Spleen (tissue), 11 donors: ENCODE measurements at regions not wholly inside any gene's neighbourhood (a gene's known extent, or its start where the extent isn't known, plus 50 kb on each side); places are given as distances from the start of the nearest gene placed in this dataset.

Experiments used
- DNase-seq: peaks from one replicate; pipeline ENCODE4 v3.0.0-alpha.2; 2020
- H3K27ac ChIP-seq, 8 donors: fragments of 200-600 bp; sonication (generic) in 7 of 8; 1 replicate in 4 of 8; 2 replicates in 4 of 8; pipeline versions ENCODE4 v1.5.0 to v1.8.0; 2016 to 2021; ENCODE audit warnings: inconsistent platforms in 4 of 8, mild to moderate bottlenecking in 4 of 8, moderate library complexity in 1 of 8
- H3K27me3 ChIP-seq, 7 donors: fragments of 200-600 bp; sonication (generic) in 6 of 7; replicated peaks in 1 of 7; 1 replicate in 4 of 7; 2 replicates in 3 of 7; pipeline versions ENCODE4 v1.5.0 to v1.8.0; 2016 to 2021; ENCODE audit warnings: inconsistent platforms in 3 of 7, mild to moderate bottlenecking in 1 of 7
- H3K36me3 ChIP-seq, 6 donors: fragments of 200-600 bp; sonication (generic) in 5 of 6; 1 replicate in 4 of 6; 2 replicates in 2 of 6; pipeline versions ENCODE4 v1.5.0 to v1.8.0; 2016 to 2021; ENCODE audit warnings: inconsistent platforms in 2 of 6
- H3K4me1 ChIP-seq, 6 donors: fragments of 200-600 bp; sonication (generic) in 5 of 6; 1 replicate in 3 of 6; 2 replicates in 3 of 6; pipeline versions ENCODE4 v1.5.0 to v1.8.0; 2016 to 2021; ENCODE audit warnings: inconsistent platforms in 3 of 6
- H3K4me3 ChIP-seq, 8 donors: fragments of 200-600 bp; sonication (generic) in 7 of 8; 1 replicate in 4 of 8; 2 replicates in 4 of 8; pipeline versions ENCODE4 v1.5.0 to v1.8.0; 2016 to 2021; ENCODE audit warnings: inconsistent platforms in 4 of 8, mild to moderate bottlenecking in 4 of 8, moderate library complexity in 2 of 8
- H3K9me3 ChIP-seq, 8 donors: fragments of 200-600 bp; sonication (generic) in 7 of 8; 1 replicate in 4 of 8; 2 replicates in 4 of 8; pipeline versions ENCODE4 v1.5.0 to v1.8.0; 2016 to 2021; ENCODE audit warnings: inconsistent platforms in 4 of 8
- POLR2A ChIP-seq, 3 donors: fragments of 450-650 bp; IDR thresholded peaks; one replicate each; pipeline ENCODE4 v1.5.1; 2017; ENCODE audit warnings: antibody characterized with exemption in 3 of 3, mild to moderate bottlenecking in 1 of 3
- POLR2AphosphoS5 ChIP-seq, 3 donors: sonication (generic); formaldehyde crosslinking; IDR thresholded peaks; one replicate each; pipeline ENCODE4 v1.5.1; 2017; ENCODE audit warnings: antibody characterized with exemption in 3 of 3
- WGBS, 5 donors: extraction: QIAGEN DNeasy Blood & Tissue Kit in 3 of 5; methylation state at CpG; one replicate each; pipeline versions ENCODE4 v1.1.5 to v1.1.7; 2013 to 2018; 5-methylcytosine and 5-hydroxymethylcytosine counted together
- intact Hi-C: fragments of 100-400 bp; cut with DNase I; formaldehyde crosslinking; loops from one replicate; pipeline ENCODE4 v1.15.0; 2023; ENCODE audit warnings: low total_unique reads
- TF ChIP-seq, protein P1 (sequence below), 11 experiments: fragments of 200-600 bp in 7 of 11; fragments of 450-650 bp in 4 of 11; sonication (generic) in 4 of 11; IDR thresholded peaks in 8 of 11; conservative IDR thresholded peaks in 3 of 11; 1 replicate in 7 of 11; 2 replicates in 4 of 11; pipeline versions ENCODE4 v1.4.0 to v1.8.0; 2016 to 2021; ENCODE audit warnings: antibody characterized with exemption in 11 of 11, inconsistent platforms in 4 of 11, mild to moderate bottlenecking in 1 of 11
- donor health status: healthy with polysubstance abuse.
- donor health status: DM: no; HTN: no; CAD: no; lungs with moderate emphysema.
- donor health status: DM: no; HTN: no; CAD: no.
- donor health status: Bipolar disorder and iron deficiency.
- donor health status: healthy.
- donor health status: DM: no; HTN: no; CAD: no.
- donor health status: DM: yes; HTN: yes; CAD: no.

DNA sequence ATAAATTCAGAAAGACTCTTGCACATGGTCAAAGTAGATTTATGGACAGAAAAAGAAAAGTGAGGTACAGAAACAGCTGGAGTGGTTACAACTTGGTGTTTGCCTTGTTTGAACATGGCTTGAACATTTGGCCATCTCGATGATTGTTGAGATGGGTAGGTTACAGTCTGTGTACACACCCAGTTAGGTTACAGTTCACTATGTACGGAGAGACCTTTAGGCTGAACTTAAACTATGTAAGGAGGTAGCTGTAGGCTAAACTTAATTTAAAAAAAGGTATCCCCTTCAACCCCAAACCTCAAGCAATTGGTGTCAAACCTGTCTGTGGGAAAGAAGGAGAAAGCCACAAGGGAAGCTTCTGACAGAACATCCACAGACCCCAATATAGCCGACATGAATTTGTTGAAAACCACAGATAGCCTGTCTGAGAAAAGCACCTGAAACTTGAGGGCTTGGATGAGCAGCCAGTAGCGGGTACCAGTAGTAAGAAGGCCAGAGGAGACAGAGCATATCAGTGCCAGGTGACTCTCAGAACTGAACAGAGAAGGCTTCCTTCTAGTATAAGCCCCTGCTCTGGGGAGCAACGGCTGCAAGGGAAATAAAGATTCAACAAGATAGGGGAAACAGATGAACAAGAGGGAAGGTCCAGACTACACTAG is 247.9 kb upstream of the GALNTL6 start:
- Histone ChIP-seq H3K4me1 (no peaks in the 10 kb centered on the region), H3K27me3 (no peaks in the 10 kb centered on the region), H3K9me3 (no peaks in the 10 kb centered on the region), H3K36me3 (no peaks in the 10 kb centered on the region), H3K4me3 (no peak overlapping the region), H3K27ac (no peak overlapping the region)
- 51 to 68% (median 57%) methylated on average over 5 of the region's 5 CpGs for WGBS, 5 donors
- TF ChIP-seq POLR2A (IDR thresholded peaks at IDR 0.05): no peak
- no peak for TF ChIP-seq POLR2AphosphoS5 (IDR thresholded peaks at IDR 0.05)
- TF ChIP-seq, protein P1, sequence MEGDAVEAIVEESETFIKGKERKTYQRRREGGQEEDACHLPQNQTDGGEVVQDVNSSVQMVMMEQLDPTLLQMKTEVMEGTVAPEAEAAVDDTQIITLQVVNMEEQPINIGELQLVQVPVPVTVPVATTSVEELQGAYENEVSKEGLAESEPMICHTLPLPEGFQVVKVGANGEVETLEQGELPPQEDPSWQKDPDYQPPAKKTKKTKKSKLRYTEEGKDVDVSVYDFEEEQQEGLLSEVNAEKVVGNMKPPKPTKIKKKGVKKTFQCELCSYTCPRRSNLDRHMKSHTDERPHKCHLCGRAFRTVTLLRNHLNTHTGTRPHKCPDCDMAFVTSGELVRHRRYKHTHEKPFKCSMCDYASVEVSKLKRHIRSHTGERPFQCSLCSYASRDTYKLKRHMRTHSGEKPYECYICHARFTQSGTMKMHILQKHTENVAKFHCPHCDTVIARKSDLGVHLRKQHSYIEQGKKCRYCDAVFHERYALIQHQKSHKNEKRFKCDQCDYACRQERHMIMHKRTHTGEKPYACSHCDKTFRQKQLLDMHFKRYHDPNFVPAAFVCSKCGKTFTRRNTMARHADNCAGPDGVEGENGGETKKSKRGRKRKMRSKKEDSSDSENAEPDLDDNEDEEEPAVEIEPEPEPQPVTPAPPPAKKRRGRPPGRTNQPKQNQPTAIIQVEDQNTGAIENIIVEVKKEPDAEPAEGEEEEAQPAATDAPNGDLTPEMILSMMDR (IDR thresholded peaks at IDR 0.05 in 8 of 11, conservative IDR thresholded peaks at IDR 0.05 in 3 of 11): no peak
- intact Hi-C loops: no loop called here
- DNase-seq: no peak

GRCh38 chr4:171561419-171561818 is 251.8 kb upstream of the GALNTL6 start:
- WGBS, 5 donors: 70 to 85% (median 73%) methylated on average over 1 of the region's 1 CpG
- intact Hi-C loops: no loop called here
- DNase-seq: no peak
- no peaks in the 10 kb centered on the region for H3K27me3 ChIP-seq
- no peaks in the 10 kb centered on the region for H3K4me1 ChIP-seq
- no peak overlapping the region for H3K4me3 ChIP-seq
- no peaks in the 10 kb centered on the region for H3K9me3 ChIP-seq
- TF ChIP-seq POLR2A (IDR thresholded peaks at IDR 0.05) (no peak), POLR2AphosphoS5 (IDR thresholded peaks at IDR 0.05) (no peak)
- TF ChIP-seq, protein P1 (IDR thresholded peaks at IDR 0.05 in 8 of 11, conservative IDR thresholded peaks at IDR 0.05 in 3 of 11): no peak
- no peak overlapping the region for H3K27ac ChIP-seq
- H3K36me3 ChIP-seq: no peaks in the 10 kb centered on the region

GRCh38 chr4:171553961-171554360 is 259.2 kb upstream of the GALNTL6 start:
- TF ChIP-seq POLR2A (IDR thresholded peaks at IDR 0.05): no peak
- TF ChIP-seq POLR2AphosphoS5 (IDR thresholded peaks at IDR 0.05): no peak
- TF ChIP-seq, protein P1 (IDR thresholded peaks at IDR 0.05 in 8 of 11, conservative IDR thresholded peaks at IDR 0.05 in 3 of 11): no peak
- H3K27me3 ChIP-seq: no peaks in the 10 kb centered on the region
- no peak overlapping the region for H3K4me3 ChIP-seq
- H3K27ac ChIP-seq: no peak overlapping the region
- H3K9me3 ChIP-seq: no peaks in the 10 kb centered on the region
- WGBS, 5 donors: 82 to 89% (median 86%) methylated on average over 5 of the region's 5 CpGs
- no peaks in the 10 kb centered on the region for H3K4me1 ChIP-seq
- intact Hi-C loops: no loop called here
- DNase-seq: no peak
- H3K36me3 ChIP-seq: no peaks in the 10 kb centered on the region

GRCh38 chr4:171542640-171543039 is 270.6 kb upstream of the GALNTL6 start:
- H3K27me3 ChIP-seq: no peaks in the 10 kb centered on the region
- H3K27ac ChIP-seq: no peak overlapping the region
- H3K36me3 ChIP-seq: no peaks in the 10 kb centered on the region
- intact Hi-C loops: no loop called here
- no peak for TF ChIP-seq POLR2A (IDR thresholded peaks at IDR 0.05)
- TF ChIP-seq, protein P1 (IDR thresholded peaks at IDR 0.05 in 8 of 11, conservative IDR thresholded peaks at IDR 0.05 in 3 of 11): no peak
- TF ChIP-seq POLR2AphosphoS5 (IDR thresholded peaks at IDR 0.05): no peak
- no peak for DNase-seq
- H3K4me3 ChIP-seq: no peak overlapping the region
- 66 to 81% (median 75%) methylated on average over 2 of the region's 2 CpGs for WGBS, 5 donors
- no peaks in the 10 kb centered on the region for H3K4me1 ChIP-seq
- no peaks in the 10 kb centered on the region for H3K9me3 ChIP-seq
